SKM-1 treated with dmso at 0.1 percent for 144 hours (cell line): ENCODE measurements at regions not wholly inside any gene's neighbourhood (a gene's known extent, or its start where the extent isn't known, plus 50 kb on each side); places are given as distances from the start of the nearest gene placed in this dataset.
"Not testable (repeated sequence)": the region's sequence is repeated elsewhere in the genome, so short reads cannot be mapped to it uniquely, and the experiment has no call there.

ENCODE experiments used
- DNase-seq: peaks from one replicate; lab custom pipeline; 2025; ENCODE audit not compliant: unreplicated experiment; lab: John Stamatoyannopoulos, UW

DNA sequence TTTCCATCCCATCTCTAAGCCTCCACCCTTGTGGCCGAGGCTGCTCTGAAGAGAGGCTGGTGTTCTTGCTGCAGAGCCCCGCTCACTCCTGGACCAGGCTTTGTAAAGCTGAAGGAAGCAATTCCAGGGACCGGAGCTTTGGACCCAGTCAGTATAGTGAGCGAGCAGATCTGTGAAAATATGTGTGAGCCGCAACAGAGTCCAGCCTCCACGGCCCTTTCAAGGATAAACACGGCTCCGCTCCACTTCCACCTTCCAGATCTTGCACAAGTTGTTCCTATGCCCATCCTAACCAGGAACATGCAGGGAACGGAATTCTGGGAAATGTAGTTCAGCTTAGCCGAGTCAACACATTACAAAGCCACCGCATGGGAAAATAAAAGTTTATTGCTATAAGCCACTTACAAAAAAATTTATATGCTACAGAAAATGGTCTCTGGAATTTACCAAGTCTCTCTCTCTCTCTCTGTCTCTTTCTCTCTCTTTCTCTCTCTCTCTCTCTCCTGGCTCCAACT, 151.7 kb upstream of the ZNF521 start:
- no peak for DNase-seq

GRCh38 chr18:25497151-25497794, 145.3 kb upstream of the ZNF521 start:
- no peak for DNase-seq

GRCh38 chr18:25496544-25496943, 144.6 kb upstream of the ZNF521 start:
- DNase-seq, result no peak

- no peak for DNase-seq
Observed at GRCh38 chr18:25495606-25496005, 143.6 kb upstream of the ZNF521 start.

- DNase-seq, result no peak
Observed at GRCh38 chr18:25494888-25495287, 142.9 kb upstream of the ZNF521 start.

- no peak for DNase-seq
Observed at GRCh38 chr18:25493401-25493800, 141.4 kb upstream of the ZNF521 start.

DNA sequence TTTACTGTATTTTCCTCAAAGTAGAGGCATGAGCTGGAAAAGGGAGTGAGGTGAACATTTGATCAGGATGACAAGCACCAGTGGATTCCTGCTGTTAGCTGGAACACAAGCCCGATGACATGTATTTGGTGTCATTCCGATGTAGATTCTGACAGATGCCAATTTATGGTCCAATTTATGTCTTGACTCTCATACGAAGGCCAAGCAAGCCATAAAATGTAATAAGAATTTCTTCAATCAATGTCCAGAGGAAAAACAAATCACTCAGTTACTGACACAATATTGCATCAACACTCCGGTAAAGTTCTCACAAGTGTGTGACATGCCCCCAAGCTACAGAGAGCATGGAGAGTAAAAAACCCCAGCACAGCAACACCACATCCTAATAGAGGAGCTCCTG, 138.3 kb upstream of the ZNF521 start:
- no peak for DNase-seq

- no peak for DNase-seq
Observed at GRCh38 chr18:25473008-25473407, 121.0 kb upstream of the ZNF521 start.

DNA sequence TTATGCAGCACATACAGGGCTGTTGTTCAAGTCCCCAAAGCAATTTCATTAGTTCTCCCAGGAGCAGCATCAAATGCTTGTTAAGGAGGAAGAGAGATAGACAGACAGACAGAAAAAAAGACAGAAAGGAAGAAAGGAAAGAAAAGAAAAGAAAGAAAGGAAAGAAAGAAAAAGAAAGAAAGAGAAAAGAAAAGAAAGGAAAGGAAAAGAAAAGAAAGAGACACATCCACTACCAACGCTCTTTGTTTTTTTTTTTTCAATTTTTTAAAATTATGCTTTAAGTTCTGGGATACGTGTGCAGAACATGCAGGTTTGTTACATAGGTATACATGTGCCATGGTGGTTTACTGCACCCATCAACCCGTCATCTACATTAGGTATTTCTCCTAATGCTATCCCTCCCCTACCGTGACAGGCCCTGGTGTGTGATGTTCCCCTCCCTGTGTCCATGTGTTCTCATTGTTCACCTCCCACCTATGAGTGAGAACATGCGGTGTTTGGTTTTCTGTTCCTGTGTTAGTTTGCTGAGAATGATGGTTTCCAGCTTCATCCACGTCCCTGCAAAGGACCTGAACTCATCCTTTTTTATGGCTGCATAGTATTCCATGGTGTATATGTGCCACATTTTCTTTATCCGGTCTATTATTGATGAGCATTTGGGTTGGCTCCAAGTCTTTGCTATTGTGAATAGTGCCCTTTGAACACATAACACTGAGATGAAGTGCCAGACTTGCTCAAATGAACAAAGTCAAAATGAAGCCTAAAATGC, 119.0 kb upstream of the ZNF521 start:
- not testable (repeated sequence) for DNase-seq

DNA sequence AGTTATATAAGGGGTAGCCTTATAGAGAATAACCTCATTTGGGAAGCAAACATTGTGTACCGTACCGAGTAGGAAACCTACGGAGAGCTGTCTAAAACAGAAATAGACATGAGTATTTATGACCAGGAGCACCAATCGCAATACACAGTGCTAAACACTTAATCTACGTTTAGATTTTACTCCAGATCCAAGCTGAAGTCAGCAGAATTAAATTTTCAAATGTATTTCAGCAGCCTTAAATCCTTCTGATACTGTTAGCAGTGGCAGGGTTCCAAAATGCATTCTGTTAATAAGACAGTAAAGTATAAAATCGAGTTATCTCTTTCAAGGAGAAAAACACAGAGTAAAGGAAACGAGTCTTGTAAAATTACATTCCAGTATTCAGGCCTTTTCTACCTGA, 118.1 kb upstream of the ZNF521 start:
- DNase-seq, result no peak

DNA sequence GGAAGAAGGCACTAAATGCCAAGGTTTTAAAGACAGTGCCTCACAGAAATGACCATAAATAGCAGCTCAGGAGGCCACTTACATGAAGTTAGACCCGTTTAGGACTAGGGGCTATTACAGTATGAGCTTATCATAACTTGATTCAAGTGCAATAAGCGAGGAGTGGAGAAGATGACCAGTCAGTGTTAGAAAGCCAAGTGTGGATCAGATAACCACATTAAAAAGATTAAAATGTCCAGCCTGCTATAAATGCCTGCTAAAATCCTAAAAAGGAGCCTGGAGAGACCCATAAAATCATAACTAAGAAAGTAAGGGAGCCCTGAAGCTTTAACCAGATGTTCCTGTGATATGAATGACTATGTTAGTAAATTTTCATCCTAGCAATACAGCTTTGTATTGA, 117.5 kb upstream of the ZNF521 start:
- no peak for DNase-seq

DNA sequence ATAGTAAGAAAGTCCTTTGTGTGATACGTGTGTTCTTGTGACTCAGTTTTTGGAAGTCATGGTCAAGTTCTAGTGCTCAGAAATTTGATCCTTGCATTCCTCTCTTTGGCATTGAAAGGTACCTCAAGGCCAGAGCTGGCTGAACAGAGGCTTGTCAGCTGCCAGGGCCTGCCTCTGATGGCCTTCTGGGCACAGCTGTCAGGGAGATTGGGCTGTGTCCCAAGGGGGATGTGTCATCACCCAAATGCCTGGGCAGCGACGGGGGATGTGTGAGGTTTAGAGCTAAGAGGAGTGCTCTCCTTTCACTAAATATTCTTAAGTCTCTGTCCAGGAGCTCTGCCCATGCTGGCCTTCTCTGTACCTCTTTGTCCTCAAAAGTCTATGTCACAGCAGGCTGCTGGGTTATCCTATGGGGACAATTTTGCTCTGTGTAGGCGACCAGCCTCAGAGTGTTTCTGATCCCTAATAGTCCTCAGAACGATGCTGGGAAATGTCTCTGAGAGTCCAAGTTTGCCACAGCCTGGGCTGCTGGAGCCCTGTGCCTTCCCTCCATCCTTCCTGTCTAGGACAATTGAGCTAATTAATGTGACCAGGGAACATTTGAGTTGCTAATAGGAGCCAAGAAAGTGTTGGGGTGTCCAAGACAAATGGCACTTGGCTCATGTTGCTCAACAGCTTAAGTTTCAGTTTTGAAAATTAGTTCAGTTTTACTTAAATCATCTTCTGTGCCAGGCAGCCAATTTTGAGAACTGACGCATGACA, 115.4 kb upstream of the ZNF521 start:
- DNase-seq, result no peak

DNA sequence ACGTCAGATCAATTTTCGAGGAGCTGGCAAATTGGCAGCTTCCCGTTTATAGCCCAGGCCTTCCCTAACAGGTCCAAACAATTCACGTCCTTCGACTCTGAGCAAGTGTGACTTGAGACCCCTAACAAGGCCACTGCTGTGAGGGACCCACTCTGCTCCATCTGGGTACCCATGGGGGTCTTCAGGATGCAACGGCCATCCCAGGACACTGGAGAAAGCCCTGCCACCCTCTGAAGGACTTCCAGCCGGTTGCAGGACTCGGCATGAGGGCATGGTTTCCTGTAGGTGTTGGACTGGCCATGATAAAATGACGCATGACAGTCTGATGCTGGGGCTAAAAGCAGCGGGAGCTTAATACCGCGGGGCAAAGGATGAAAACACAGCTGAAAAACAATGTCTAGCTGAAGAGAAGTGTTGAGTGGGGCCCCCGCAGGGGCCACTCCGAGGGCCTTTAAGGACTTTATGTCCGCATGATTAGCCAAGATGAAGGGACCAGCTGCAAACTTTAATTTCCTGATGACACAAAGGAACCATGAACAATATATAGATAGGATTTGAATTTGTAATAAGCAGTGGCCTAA, 113.3 kb upstream of the ZNF521 start:
- no peak for DNase-seq

DNA sequence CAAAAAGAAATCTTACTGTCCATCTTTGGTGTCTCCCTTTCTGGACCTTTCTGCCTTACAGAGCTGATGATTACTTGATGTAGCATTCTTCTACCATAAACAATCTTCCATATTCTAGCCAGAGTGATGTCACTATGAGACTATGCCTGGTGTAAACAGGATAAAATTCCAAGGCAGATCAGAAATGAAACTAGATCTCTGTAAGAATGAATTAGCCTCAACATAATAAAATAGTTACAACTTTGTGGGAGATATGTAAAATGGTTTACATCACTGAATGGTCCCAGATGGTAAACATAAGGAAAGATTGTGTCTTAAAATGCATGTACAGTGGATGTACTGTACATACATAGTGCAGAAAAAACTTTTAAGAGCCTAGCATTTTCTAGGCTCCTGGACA, 112.3 kb upstream of the ZNF521 start:
- DNase-seq, result no peak

DNA sequence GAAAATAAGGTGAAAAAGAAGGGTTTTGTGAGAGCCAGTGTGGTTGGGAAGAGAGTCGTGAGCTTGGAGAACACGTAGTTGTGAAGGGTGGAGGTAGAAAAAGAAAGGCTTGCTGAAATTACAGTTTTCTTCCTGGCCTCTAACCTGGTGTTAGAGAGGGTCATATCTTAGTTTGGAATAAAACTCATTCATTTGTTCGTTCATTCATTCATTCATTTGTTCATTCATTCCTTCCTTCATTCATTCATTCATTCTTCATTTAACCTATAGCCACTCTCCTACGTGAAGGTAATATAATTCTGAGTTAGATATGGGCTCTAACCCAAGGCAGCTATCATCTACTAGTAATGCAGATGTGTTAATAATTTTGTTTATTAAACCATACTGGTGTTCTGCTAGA, 111.8 kb upstream of the ZNF521 start:
- no peak for DNase-seq

GRCh38 chr18:25459814-25460213, 107.8 kb upstream of the ZNF521 start:
- DNase-seq, result no peak

DNA sequence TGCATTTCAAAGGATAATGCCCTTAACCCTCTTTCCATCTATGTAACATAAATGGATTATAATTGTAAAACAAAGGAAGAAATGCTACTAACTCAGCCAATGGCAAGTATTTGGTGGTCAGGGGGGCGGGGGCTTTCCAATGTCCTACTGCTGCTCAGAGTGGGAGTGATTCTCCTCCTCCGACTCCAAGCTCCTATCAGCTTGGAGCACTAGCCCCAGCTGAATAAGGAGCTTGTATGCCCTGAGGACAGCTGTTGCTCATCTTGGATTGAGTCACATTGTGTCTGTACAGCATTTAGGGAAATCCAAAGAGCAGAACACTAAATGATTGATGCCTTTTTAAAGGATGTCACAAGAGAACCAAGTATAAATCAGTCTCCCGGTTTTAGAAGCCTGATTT, 105.6 kb upstream of the ZNF521 start:
- no peak for DNase-seq

DNA sequence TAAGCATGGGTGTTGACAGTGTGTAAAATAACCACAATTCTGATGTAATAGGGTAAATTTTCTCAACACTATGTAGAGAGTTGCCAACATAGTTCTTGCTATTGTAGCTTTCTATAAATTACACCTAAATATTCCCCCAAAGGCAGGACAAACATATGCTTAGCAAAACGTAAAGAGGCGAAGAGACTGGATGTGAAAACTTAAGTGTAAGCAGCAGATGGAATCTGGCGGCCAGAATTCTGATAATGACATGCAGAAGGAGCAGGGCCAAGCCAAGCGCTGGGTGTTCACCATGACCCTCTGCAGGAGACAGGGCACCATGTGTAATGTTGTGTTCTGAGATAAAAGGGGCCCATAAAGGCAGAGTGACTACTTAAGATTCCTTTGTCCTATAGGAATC, 105.2 kb upstream of the ZNF521 start:
- no peak for DNase-seq

- DNase-seq, result no peak
Observed at GRCh38 chr18:25456334-25457010, 104.5 kb upstream of the ZNF521 start.

DNA sequence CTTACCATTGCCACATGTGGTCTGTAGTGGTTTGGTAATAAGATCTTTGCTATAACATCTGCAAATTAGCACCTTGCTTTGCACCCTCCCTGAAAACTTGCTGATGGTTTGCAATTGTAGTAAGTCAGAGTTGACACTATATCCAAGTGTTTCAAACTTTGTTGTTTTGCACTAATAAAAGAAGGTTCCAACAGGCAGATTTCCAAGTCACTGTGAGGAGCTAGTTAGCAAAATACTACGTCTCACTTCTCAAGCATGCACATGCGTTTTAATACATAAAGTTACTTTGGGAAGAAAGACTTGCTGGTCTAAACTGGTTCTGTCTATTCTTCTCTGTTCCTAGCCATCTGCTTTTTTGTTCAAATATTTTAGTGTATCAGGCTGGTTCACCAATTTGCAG, 103.7 kb upstream of the ZNF521 start:
- DNase-seq, result no peak

DNA sequence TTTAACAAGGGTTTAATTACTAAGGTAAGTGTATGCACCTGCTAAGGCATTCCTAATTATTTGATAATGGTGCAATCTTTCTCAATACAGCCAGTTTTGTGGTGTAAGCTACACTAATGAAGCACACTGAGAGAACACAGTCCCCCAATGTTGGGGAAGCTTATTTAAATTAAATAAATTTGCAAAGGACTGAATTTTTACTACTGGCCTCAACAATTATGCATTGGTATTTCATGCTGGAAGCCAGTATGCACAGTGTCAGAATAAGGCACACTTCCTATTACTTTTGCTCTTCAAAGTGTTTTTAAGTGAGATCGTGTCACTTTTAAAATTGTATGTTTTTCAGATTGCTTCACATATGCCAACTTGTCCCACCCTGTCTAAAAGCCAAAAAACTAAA, 103.2 kb upstream of the ZNF521 start:
- no peak for DNase-seq
